Ovary (tissue), 7 donors: ENCODE measurements at regions not wholly inside any gene's neighbourhood (a gene's known extent, or its start where the extent isn't known, plus 50 kb on each side); places are given as distances from the start of the nearest gene placed in this dataset.

Experiments
- DNase-seq, 5 donors: peaks; one replicate each; pipeline ENCODE4 v3.0.0-alpha.2; 2019 to 2020
- H3K27ac ChIP-seq, 2 donors: fragments of 200-600 bp; one replicate each; pipeline versions ENCODE4 v1.5.1 to v1.8.0; 2019 to 2022
- H3K27me3 ChIP-seq: fragments of 200-600 bp; one replicate; pipeline ENCODE4 v1.8.0; 2022
- H3K36me3 ChIP-seq: fragments of 200-600 bp; sonication (generic); one replicate; pipeline ENCODE4 v1.5.1; 2019
- H3K4me1 ChIP-seq: one replicate; pipeline ENCODE4 v1.8.1; 2013; ENCODE audit warnings: mild to moderate bottlenecking, moderate library complexity; ENCODE audit not compliant: insufficient read depth
- H3K4me3 ChIP-seq: fragments of 200-600 bp; sonication (generic); one replicate; pipeline ENCODE4 v1.5.1; 2017
- H3K9me3 ChIP-seq, 2 donors: fragments of 200-600 bp in 1 of 2; sonication (generic) in 1 of 2; one replicate each; pipeline versions ENCODE4 v1.5.1 to v1.8.1; 2013 to 2019; ENCODE audit warnings: mild to moderate bottlenecking in 1 of 2, moderate library complexity in 1 of 2
- CTCF ChIP-seq, 3 donors: fragments of 450-650 bp in 2 of 3; fragments of 200-600 bp in 1 of 3; IDR thresholded peaks; one replicate each; pipeline versions ENCODE4 v1.5.1 to v1.8.0; 2016 to 2022; ENCODE audit warnings: antibody characterized with exemption in 3 of 3, mild to moderate bottlenecking in 1 of 3
- EP300 ChIP-seq: sonication (generic); formaldehyde crosslinking; IDR thresholded peaks from one replicate; pipeline ENCODE4 v1.6.1; 2017; ENCODE audit warnings: antibody characterized with exemption
- POLR2A ChIP-seq: fragments of 450-650 bp; IDR thresholded peaks from one replicate; pipeline ENCODE4 v1.6.1; 2017; ENCODE audit warnings: antibody characterized with exemption, mild to moderate bottlenecking, moderate library complexity
- WGBS, 3 donors: extraction: QIAGEN DNeasy Blood & Tissue Kit in 1 of 3; methylation state at CpG; one replicate each; pipeline versions ENCODE4 v1.1.5 to v1.1.7; 2013 to 2017; 5-methylcytosine and 5-hydroxymethylcytosine counted together
- intact Hi-C, 4 donors: fragments of 100-400 bp; cut with DNase I; formaldehyde crosslinking; loops; one replicate each; pipeline versions ENCODE4 v1.11.0 to v1.15.1; 2022 to 2023
- donor health status: DM: no; HTN: no; CAD: no; lungs with moderate emphysema.
- donor health status: DM: no; HTN: no; CAD: no.
- donor health status: Bipolar disorder and iron deficiency.
- donor health status: DM: no; HTN: no; CAD: no.
- donor health status: DM: yes; HTN: yes; CAD: no.

GRCh38 chr1:198465201-198466144 lies 75.0 kb downstream of the ATP6V1G3 start:
- no peak overlapping the region for H3K27ac ChIP-seq
- WGBS, 3 donors = 30 to 36% (median 32%) methylated on average over 3 of the region's 3 CpGs
- H3K4me1 ChIP-seq = no peaks in the 10 kb centered on the region
- no peaks in the 10 kb centered on the region for H3K36me3 ChIP-seq
- TF ChIP-seq POLR2A (no peak), CTCF (IDR thresholded peaks at IDR 0.05) (peak in 2 of 3 donors; percentile 33 to 45), EP300 (no peak)
- H3K4me3 ChIP-seq = no peak overlapping the region
- intact Hi-C loops = loop anchor here in 1 of 4 donors (10.0 kb wide), 1 partner anchor 941 kb away; no protein-coding TSS in a partner anchor
- H3K9me3 ChIP-seq = no peaks in the 10 kb centered on the region
- no peaks in the 10 kb centered on the region for H3K27me3 ChIP-seq
- DNase-seq = no peak

- Histone ChIP-seq H3K27ac (no peak overlapping the region), H3K4me3 (no peak overlapping the region), H3K9me3 (no peaks in the 10 kb centered on the region), H3K27me3 (no peaks in the 10 kb centered on the region), H3K36me3 (no peaks in the 10 kb centered on the region), H3K4me1 (no peaks in the 10 kb centered on the region)
- TF ChIP-seq EP300 (no peak), CTCF (IDR thresholded peaks at IDR 0.05) (no peak), POLR2A (no peak)
- intact Hi-C loops = loop anchor here in 1 of 4 donors (10.0 kb wide), 1 partner anchor 939 kb away; no protein-coding TSS in a partner anchor
- no peak for DNase-seq
These were observed 76.8 kb downstream of the ATP6V1G3 start for GRCh38 chr1:198463709-198464108.

- Histone ChIP-seq H3K4me1 (no peaks in the 10 kb centered on the region), H3K27ac (no peak overlapping the region), H3K9me3 (no peaks in the 10 kb centered on the region), H3K36me3 (no peaks in the 10 kb centered on the region), H3K27me3 (no peaks in the 10 kb centered on the region), H3K4me3 (no peak overlapping the region)
- TF ChIP-seq CTCF (IDR thresholded peaks at IDR 0.05) = no peak
- TF ChIP-seq POLR2A = no peak
- TF ChIP-seq EP300 = no peak
- intact Hi-C loops = loop anchor here in 1 of 4 donors (10.0 kb wide), 1 partner anchor 938 kb away; no protein-coding TSS in a partner anchor
- 87 to 97% (median 90%) methylated on average over 1 of the region's 1 CpG for WGBS, 3 donors
- DNase-seq = no peak
These were observed 78.0 kb downstream of the ATP6V1G3 start for GRCh38 chr1:198462365-198463019.

GRCh38 chr1:198455966-198456365 lies 84.5 kb downstream of the ATP6V1G3 start:
- no peak for DNase-seq
- H3K27ac ChIP-seq = no peak overlapping the region
- no peak for TF ChIP-seq POLR2A
- no peak for TF ChIP-seq EP300
- no peak for TF ChIP-seq CTCF (IDR thresholded peaks at IDR 0.05)
- H3K9me3 ChIP-seq = no peaks in the 10 kb centered on the region
- H3K4me1 ChIP-seq = no peaks in the 10 kb centered on the region
- H3K27me3 ChIP-seq = no peaks in the 10 kb centered on the region
- no peaks in the 10 kb centered on the region for H3K36me3 ChIP-seq
- WGBS, 3 donors = 89 to 92% (median 91%) methylated on average over 3 of the region's 3 CpGs
- H3K4me3 ChIP-seq = no peak overlapping the region
- intact Hi-C loops = no loop called here
